EL (cell line): ENCODE measurements at regions not wholly inside any gene's neighbourhood (a gene's known extent, or its start where the extent isn't known, plus 50 kb on each side); places are given as distances from the start of the nearest gene placed in this dataset.
A peak's percentile ranks its signal among the peaks of the same experiment; 100 is the strongest.

Source experiments
- DNase-seq: peaks from one replicate; pipeline ENCODE4 v3.0.0-alpha.2; 2016

GRCh38 chr9:88278036-88278435, 110.2 kb upstream of the SPIN1 start:
- DNase-seq = no peak

- DNase-seq = no peak
Observed at GRCh38 chr9:88274078-88274477, 114.2 kb upstream of the SPIN1 start.

DNA sequence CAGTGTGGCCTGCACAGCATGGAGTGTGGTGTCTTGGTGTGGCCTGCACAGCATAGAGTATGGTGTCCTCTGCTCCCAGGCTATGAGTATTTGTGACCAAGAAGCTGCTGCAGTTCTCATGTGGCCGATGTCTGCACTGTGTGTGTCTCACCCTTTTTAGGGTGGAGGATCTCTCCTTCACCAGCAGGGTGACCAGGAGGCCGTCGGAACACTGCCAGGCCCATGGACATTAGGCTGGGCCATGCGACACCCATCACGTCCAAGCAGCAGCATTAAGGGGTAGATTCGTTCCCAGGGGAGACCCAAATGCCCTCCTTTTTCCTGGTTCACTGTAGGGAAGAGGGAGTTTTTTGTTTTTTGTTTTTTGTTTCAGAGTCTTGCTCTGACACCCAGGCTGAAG, 115.3 kb upstream of the SPIN1 start:
- DNase-seq = no peak

DNA sequence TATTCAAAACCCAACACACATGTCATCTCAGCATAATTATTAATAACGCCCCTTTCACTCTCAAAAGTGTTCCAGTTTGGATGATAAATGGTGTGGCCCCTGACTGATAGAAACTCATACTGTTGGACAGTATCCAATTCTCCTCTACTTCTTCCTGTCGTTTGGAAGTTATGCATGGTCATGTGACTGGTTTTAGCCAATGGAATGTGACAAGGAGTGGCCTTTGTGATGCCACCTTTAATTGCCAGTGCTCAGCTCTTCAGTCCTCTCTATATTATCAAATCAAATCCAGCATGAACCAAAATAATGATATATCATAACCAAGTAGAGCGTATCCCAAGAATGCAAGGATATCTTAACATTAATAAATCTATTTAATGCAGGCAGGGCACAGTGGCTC, 117.8 kb upstream of the SPIN1 start:
- DNase-seq = peak; percentile 52

DNA sequence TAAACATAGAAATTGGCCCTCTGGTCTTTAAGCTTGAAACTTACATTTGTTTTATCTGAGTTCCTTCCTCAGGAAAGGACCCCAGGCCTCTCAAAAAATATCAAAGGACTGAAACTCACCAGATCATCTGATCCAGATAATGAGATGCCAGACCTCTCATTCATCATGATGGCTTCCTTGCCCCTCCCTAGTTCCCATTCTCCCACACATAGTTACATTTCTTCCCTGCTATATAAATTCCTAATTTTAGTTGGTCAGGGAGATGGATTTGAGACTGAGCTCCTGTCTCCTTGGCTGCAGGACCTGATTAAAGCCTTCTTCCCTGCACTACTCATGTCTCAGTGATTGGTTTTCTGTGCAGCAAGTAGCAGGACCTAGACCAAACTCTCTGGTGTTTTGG, 119.4 kb upstream of the SPIN1 start:
- no peak for DNase-seq

- DNase-seq = no peak
Observed at GRCh38 chr9:88267283-88267682, 121.0 kb upstream of the SPIN1 start.

DNA sequence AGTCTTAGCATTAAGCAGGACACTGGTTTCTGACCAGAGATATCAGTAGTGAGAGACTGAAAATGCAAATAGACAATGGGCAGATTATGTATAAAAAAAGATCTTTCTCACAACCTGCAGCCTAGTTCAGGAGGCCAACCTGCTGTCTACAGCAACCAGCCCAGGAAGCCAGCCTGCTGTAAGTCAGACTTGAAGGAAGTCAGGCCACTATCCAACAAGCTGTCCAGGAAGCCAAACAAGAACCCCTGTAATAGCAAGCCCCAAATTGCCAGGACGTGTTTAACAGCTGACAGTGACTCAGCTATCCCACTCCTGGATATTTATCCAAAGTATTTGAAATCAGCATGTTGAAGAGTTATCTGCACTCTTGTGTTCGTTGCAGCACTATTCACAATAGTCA, 121.8 kb upstream of the SPIN1 start:
- DNase-seq = no peak

GRCh38 chr9:88259001-88259400, 120.7 kb upstream of the SPATA31C2 start:
- DNase-seq = no peak

DNA sequence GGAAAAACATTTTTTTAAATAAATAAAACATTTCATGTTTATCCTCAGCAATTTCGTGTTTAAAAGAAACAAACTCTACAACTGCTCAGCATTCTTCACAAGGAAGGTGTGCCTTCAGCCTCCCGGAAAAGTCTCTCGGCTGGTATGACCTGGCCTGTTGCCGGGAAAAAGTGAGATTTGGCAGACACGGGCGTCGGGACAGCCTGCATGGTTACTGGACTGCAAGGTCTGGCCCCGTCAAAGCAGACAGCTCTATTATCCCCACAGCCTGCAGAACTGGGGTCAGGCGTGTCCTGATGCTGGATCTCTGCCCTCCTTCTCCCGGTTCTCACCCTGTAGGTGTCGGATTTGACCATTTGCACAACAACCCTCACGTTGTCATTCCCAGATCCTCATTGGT, 120.3 kb upstream of the SPATA31C2 start:
- DNase-seq = no peak

GRCh38 chr9:88258024-88258423, 119.7 kb upstream of the SPATA31C2 start:
- DNase-seq = peak; percentile 70

DNA sequence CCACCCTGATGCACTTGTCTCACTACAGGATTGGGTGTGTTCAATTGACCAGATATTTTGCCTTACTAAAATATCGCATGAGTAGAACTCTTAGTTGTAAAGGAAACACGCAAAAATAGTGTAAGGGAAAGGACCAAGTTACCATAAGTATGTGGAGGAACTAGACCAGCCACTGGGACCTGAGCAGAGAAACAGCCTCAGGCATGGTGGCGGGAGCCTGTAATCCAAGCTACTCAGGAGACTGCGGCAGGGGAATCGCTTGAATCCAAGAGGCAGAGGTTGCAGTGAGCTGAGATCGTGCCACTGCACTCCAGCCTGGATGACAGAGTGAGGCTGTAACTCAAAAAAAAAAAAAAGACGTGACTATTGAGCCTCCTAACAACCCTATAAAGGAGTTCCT, 117.9 kb upstream of the SPATA31C2 start:
- DNase-seq = no peak

DNA sequence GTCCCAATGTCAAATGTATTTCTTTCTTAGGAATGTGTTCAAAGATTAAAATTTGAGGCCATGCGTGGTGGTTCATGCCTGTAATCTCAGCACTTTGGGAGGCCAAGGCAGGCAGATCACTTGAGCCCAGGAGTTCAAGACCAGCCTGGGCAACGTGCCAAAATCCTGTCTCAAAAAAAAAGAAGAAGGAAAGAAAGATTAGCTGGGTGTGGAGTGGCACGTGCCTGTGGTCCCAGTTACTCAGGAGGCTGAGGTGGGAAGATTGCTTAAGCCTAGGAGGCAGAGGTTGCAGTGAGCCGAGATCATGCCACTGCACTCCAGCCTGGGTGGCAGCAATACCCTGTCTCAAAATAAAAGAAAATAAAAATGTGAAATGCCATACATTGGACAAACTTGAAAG, 117.5 kb upstream of the SPATA31C2 start:
- DNase-seq = peak; percentile 22

DNA sequence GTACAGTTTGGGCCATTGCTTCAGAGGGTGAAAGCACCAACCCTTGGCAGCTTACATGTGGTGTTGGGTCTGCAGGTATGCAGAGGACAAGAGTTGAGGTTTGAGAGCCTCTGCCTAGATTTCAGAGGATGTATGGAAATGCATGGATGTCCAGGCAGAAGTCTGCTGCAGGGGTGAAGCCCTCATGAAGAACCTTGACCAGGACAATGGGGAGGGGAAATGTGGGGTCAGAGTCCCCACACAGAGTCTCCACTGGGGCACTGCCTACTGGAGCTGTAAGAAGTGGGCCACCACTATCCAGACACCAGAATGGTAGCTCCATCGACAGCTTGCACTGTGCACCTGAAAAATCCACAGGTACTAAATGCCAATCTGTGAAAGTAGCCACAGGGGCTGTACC, 113.6 kb upstream of the SPATA31C2 start:
- DNase-seq = no peak

GRCh38 chr9:88243736-88244135, 105.5 kb upstream of the SPATA31C2 start:
- no peak for DNase-seq

- DNase-seq = no peak
Observed at GRCh38 chr9:88242879-88243278, 104.6 kb upstream of the SPATA31C2 start.

GRCh38 chr9:88237991-88238571, 99.8 kb upstream of the SPATA31C2 start:
- DNase-seq = no peak

- no peak for DNase-seq
Observed at GRCh38 chr9:88237479-88237961, 99.2 kb upstream of the SPATA31C2 start.

- no peak for DNase-seq
Observed at GRCh38 chr9:88236511-88237478, 98.5 kb upstream of the SPATA31C2 start.

- no peak for DNase-seq
Observed at GRCh38 chr9:88235615-88236014, 97.3 kb upstream of the SPATA31C2 start.

DNA sequence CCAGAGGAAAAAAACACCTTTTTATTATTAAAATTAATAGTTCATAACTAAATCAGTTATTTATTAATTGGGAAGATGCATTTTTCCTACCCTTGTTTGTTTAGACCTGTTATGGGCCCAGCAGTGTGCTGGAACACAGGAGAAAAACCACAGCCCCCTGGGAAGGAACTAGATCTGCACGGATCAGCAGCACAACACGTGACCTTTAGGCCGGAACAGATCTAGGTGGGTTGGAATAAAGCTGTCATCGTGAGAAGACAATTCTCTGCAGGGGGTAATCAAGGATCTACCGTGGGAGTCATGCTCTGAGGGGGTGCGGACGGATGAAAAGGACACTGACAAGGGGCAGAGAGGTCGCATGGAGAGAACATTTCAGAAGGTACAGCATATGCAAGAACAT, 95.8 kb upstream of the SPATA31C2 start:
- no peak for DNase-seq

DNA sequence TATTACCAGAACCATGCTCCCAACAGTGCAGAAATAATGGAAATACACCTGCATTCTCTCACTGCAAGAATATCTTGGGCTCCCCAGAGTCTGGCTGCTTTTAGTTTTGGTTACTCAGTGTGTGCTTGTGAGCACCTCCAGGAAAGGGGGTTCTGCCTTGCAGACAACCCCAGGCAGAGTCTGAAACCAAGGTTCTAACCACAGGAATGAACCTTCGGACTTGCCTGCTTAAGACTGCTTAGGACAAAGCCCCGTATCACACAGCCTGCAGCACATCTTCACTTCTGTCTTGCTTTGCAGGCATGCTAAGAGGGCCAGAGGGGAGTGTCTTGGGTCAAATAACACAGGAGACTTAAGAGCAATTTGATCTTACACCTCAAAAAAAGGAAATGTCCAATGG, 94.8 kb upstream of the SPATA31C2 start:
- no peak for DNase-seq

- DNase-seq = peak; percentile 23
Observed at GRCh38 chr9:88230612-88231011, 92.3 kb upstream of the SPATA31C2 start.

DNA sequence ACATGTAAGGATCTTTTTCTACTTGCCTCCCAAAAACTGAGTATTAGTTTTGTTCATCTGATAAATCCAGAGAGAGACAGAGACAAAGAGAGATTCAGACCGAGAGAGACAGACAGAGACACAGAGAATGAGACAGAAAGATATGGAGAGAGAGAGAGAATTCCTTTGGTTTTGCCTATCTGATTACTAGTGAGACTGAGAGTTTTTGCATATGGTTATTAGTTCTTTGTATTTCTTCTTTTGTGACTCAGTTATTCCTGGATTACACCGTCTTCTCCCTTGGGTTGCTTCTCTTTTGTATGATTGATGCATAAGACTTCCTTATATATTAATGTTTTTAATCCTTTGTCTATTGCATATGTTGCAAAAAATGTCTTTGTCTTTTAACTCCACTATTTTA, 91.2 kb upstream of the SPATA31C2 start:
- no peak for DNase-seq

- no peak for DNase-seq
Observed at GRCh38 chr9:88224938-88225337, 86.7 kb upstream of the SPATA31C2 start.
